HG03469 (cell line): ENCODE measurements at regions not wholly inside any gene's neighbourhood (a gene's known extent, or its start where the extent isn't known, plus 50 kb on each side); places are given as distances from the start of the nearest gene placed in this dataset.

Experiments used
- ATAC-seq: cut with Tn5 transposase; IDR thresholded peaks from one replicate; pipeline ENCODE4 v1.9.1; 2021; ENCODE audit warnings: mild to moderate bottlenecking, moderate library complexity, moderate number of reproducible peaks; ENCODE audit not compliant: unreplicated experiment

- no peak for ATAC-seq
Observed at GRCh38 chr11:112835591-112836255, 125.5 kb upstream of the NCAM1 start.

DNA sequence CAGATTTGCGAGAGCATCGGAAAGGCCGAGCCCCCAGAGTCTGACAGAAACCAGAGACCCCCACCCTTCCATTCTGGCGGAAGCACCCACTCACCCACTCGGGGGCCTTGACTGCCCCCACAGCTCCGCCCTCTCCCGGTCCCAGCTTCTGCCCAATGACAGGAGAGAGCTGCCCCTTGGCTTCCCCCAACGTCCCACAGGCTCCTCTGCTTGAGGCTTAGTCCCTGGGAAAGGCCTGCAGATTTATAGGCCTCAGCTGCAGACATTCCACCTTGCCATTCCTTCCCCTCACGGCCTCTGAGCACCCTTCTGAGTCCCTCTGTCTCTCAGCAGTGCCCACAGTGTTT lies 125.0 kb upstream of the NCAM1 start:
- ATAC-seq = no peak

DNA sequence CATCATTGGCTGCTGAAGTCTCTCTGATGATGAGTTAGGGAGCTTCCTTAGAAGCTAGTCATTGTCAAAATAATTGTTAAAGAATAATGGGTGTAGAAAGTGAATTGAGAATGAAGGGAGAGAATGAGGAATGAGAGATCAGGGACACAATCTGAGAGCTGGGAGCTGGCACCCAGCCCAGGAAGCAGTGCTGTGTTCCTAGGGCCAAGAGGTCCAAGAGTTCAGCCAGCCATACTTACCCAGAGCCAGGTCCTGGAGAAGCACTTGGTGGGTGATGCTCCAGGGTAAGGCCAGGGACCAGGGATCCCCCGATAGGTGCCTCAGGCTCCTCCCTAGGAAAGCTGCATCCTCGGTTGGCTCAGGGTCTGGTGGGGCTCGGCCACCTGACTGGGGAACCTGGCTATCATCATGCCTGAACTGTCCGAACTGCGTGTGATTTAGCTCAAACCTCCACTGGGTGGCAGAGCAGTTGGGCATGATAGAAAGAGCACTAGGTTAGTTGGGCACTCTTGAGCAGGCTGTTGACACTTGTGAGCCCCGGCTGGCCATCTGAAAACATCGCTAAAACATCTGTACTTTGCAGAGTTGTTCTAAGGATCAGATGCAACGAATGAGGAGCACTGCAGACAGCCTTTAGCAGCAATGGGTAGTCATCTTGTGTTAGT lies 123.9 kb upstream of the NCAM1 start:
- no peak for ATAC-seq

GRCh38 chr11:112839051-112839450 lies 122.2 kb upstream of the NCAM1 start:
- ATAC-seq = no peak

GRCh38 chr11:112841729-112842128 lies 119.5 kb upstream of the NCAM1 start:
- no peak for ATAC-seq

DNA sequence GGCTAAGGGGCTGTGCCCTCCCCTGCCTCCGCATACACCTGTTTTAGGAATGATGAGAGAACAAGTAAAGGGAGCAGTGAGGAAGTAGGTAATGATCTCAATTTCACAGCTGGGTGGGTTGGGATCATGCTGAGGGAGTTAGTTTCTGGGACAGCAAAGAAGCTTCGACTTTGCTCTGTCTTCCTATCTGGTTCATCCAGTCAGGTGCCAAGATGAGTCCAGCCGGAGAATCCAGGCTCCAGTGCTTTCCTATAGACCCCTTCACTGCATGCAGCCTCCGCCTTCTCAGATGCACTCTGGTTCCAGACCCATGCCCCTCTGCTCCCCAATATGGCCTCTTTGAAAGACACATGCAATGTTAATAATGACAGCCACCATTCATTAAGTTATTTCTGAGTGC lies 119.1 kb upstream of the NCAM1 start:
- no peak for ATAC-seq

- ATAC-seq = no peak
Observed at GRCh38 chr11:112844517-112844916, 116.7 kb upstream of the NCAM1 start.

GRCh38 chr11:112847568-112847967 lies 113.7 kb upstream of the NCAM1 start:
- ATAC-seq = no peak

- no peak for ATAC-seq
Observed at GRCh38 chr11:112852143-112852866, 108.9 kb upstream of the NCAM1 start.

GRCh38 chr11:112856133-112856532 lies 105.1 kb upstream of the NCAM1 start:
- ATAC-seq = no peak

DNA sequence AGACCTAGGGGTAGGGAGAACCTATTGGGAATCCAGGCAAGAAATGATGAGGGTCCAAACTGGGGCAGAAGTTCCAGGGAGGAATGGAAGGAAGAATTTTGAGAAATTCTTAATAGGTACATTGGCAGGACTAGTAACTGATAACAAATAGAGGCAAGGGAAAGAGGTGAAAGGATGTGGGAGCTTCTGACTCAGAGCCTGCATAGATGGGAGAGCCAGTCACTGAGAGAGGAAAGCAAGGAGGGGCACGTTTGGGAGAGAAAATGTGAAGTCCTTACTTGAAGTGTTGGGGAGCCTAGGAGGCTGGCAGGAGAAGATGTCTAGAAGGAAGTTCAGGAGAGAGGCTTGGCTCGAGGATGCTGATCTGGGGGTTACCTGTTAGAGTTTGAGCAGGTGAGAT lies 104.6 kb upstream of the NCAM1 start:
- ATAC-seq = no peak

DNA sequence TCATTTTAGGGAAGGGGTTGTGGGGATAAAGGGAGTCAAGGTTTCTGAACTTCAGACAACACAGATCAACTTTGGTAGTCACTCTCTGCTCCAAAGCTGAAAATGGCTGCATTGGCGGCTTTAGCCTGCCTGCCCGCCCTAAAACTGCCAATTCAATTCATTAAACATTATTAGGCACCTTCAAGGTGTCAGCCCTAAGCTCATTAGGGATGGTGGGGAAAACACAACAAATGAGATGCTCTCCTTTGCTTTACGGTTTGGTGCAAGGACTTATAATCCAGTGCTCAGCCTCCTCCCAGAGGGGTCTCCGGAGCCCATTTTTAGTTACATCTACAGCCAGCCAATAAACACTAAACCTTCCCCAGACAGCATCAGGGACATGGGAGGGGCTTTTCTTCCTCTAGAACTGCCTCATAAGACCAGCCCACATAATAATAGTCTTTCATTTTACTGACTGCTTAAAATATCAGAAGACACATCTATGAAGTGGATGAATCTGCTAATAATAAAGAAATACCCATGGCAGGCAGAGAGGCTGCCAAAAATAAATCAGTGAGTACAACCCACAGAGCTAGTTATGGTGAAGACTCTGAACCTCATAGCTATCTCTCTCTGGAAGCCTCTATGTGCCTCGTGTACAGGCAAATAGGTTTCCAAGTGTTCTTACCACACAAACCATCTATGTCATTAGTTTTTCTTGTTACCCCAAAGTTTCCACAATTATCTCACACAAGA lies 102.8 kb upstream of the NCAM1 start:
- ATAC-seq = no peak

DNA sequence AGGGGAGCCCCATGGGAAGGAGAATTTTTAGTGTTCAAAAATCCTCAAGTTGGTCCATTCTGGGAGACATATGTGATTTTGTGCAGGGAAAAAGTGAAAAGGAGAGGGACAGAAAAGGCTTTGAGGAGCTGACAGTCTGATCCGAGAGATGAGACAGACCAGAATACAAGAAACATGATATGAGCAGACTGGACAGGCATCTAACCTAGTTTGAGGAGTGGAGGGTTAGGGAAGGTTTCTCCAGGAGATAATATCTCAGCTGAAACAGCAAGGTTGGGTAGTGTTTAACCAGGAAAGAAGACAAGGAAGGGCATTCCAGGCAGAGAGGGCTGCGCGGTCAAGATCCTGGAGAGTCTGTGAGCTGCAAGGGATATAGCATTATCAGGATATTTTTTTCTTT lies 101.4 kb upstream of the NCAM1 start:
- ATAC-seq = no peak

DNA sequence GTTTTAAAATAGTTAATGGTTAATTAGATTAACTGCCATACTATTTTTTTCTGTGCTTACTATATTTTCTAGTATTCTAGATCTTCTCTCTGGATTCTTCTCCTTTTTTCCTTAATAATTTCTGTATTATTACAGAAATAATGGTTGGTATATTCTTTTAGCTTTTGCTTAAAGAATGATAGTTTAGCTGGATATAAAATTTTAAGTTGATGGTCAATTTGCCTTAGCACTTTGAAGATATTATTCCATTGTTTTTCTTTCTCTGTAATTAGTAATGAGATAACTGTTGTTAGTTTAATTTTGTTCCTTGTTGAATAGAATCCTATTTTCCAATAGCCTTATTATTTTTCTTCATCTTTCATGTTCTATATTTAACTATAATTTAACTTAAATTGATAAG lies 99.9 kb upstream of the NCAM1 start:
- no peak for ATAC-seq

DNA sequence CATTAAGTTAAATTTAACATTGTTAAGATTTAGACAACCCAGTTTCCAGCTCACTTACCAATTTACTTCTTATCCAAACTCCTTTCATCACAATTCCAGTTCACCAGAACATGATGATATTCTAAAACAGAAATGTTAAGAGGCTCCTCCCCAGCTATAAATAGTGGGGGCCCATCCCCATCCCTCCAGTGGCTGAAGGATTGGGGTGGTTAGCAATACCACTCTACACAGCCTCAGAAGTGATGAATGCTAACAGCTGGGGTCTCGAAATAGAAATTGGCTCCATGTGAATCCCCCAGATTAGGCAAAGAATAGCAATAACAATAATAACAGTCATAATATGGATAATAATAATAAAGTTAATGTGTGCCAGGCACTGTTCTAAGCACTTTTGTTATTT lies 97.9 kb upstream of the NCAM1 start:
- ATAC-seq = no peak

DNA sequence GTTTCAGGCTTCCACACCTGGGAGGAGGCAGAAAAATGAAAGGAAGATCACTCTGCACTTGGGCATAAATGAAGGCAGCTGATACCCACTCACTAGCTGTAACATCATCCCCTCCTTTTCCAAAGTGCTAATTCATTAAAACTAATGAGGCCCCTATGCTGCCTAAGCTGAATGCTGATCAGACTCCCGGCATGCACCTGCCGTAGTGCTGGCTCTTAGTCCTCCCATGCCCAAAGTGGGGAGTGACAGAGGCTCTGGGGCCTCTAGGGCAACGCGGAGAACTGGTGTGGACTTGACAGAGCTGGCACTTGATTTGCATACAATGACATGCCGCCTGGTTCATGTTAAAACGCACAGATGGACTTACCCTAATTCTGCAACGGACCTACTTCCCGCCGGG lies 96.5 kb upstream of the NCAM1 start:
- ATAC-seq = no peak

DNA sequence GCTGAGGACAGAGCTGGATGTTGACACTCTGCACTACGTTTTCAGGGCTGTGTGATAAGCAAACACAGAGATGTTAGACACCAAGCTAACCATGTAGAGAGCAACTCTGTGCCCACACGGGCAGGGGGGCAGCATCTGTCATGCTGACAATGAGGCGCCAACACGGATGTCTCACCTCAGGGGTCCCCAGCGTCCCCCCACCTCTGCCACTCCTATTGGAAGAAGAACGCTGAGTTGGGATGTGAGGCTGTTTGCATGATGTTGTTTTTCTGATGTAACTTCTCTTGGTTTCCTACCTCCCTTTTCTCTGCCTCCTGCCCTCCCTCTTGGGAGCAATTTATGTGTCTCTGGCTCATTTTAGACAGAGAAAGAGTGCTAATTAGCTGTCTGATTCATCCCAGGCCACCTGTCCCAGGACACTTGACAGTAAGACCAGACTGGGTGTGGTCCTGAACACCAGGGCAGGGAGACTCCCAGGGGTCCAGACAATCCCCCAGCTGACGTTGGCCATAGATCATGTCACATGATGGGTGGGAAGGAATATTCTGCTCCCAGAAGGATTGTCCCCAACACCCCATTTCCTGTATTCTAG lies 89.2 kb upstream of the NCAM1 start:
- ATAC-seq = no peak

DNA sequence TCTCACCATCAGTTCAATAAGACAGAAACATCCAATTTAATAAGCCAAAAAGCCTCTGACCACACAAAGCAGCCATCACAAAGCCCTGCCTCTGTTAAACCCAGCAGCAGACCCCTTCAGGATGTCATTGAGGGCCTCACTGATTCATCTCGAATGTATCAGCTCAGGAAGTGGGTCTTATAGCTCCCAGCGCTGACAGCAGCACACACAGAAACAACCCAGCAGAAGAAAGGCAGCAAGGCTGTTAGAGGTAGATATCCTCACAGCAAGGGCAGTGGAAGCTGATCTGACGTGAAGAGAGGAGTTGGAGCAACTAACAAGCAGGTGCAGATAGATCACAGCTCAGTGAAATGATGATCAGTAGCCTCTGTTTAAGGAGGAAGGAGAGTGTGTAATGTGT lies 86.2 kb upstream of the NCAM1 start:
- no peak for ATAC-seq

DNA sequence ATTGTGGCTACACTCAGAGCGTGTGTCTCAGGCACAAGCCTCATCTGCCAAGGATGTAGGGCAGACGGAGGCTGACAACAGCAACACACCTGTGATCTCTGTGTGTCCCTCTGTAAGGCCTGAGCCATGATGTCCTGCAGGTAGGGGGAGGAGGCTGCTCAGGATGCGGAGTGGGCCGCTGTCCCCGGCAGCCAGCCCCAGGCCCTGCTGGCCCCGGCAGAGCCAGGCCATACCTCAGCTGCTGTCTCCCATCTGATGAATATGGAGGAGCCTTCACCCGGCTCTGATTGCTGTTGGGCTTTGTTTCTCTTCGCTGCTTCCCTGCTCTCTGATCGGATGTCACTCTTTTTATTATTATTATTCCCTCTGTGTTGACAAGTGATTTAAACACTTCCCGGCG lies 83.6 kb upstream of the NCAM1 start:
- no peak for ATAC-seq

GRCh38 chr11:112878033-112878601 lies 83.1 kb upstream of the NCAM1 start:
- ATAC-seq = no peak

GRCh38 chr11:112880495-112880894 lies 80.7 kb upstream of the NCAM1 start:
- no peak for ATAC-seq
